Fibroblast of lung (primary cell): ENCODE measurements at regions not wholly inside any gene's neighbourhood (a gene's known extent, or its start where the extent isn't known, plus 50 kb on each side); places are given as distances from the start of the nearest gene placed in this dataset.

Experiments
- DNase-seq, 2 donors: peaks; one replicate each; pipeline versions ENCODE4 v3.0.0 to v3.0.0-alpha.2; 2010; ENCODE audit warnings: low read depth in 2 of 2
- H2AFZ ChIP-seq: 2 replicates; pipeline ENCODE4 v1.5.1; 2012; ENCODE audit warnings: low read length, control low read depth, inconsistent platforms
- H3K27ac ChIP-seq: 2 replicates; pipeline ENCODE4 v1.5.1; 2011; ENCODE audit warnings: low read length, control low read depth; ENCODE audit not compliant: insufficient read depth
- H3K27me3 ChIP-seq: 2 replicates; pipeline ENCODE4 v1.5.1; 2011; ENCODE audit warnings: mild to moderate bottlenecking, low read length; ENCODE audit not compliant: control insufficient read depth, insufficient read depth
- H3K36me3 ChIP-seq: 2 replicates; pipeline ENCODE4 v1.5.1; 2011; ENCODE audit warnings: low read length; ENCODE audit not compliant: control insufficient read depth, insufficient read depth
- H3K4me1 ChIP-seq: 2 replicates; pipeline ENCODE4 v1.5.1; 2011; ENCODE audit warnings: low read length; ENCODE audit not compliant: control insufficient read depth, insufficient read depth; ENCODE audit errors: extremely low read depth
- H3K4me2 ChIP-seq: 2 replicates; pipeline ENCODE4 v1.5.1; 2011; ENCODE audit warnings: low read length, control low read depth; ENCODE audit not compliant: insufficient read depth; ENCODE audit errors: extremely low read depth
- H3K4me3 ChIP-seq, 4 experiments: fragments of 200-600 bp in 1 of 4; sonication (generic) in 1 of 4; replicated peaks in 1 of 4; 2 replicates each; pipeline ENCODE4 v1.5.1; 2011 to 2016; ENCODE audit warnings: low read length in 4 of 4, low read depth in 3 of 4, mild to moderate bottlenecking in 3 of 4, control low read depth in 2 of 4, inconsistent platforms in 1 of 4, mixed read lengths in 1 of 4; ENCODE audit not compliant: insufficient read depth in 1 of 4; ENCODE audit errors: control extremely low read depth in 1 of 4
- H3K79me2 ChIP-seq: 2 replicates; pipeline ENCODE4 v1.5.1; 2012; ENCODE audit warnings: mild to moderate bottlenecking, low read length, inconsistent platforms; ENCODE audit not compliant: control insufficient read depth, insufficient read depth
- H3K9ac ChIP-seq: 2 replicates; pipeline ENCODE4 v1.5.1; 2011; ENCODE audit warnings: mild to moderate bottlenecking, low read length, control low read depth; ENCODE audit not compliant: insufficient read depth
- H3K9me3 ChIP-seq: 2 replicates; pipeline ENCODE4 v1.5.1; 2012; ENCODE audit warnings: low read depth, low read length; ENCODE audit not compliant: control insufficient read depth, insufficient read depth
- H4K20me1 ChIP-seq: 2 replicates; pipeline ENCODE4 v1.5.1; 2011; ENCODE audit warnings: low read length; ENCODE audit not compliant: control insufficient read depth, insufficient read depth; ENCODE audit errors: extremely low read depth
- CTCF ChIP-seq, 2 donors: IDR thresholded peaks in 1 of 2; conservative IDR thresholded peaks in 1 of 2; 1 replicate in 1 of 2; 2 replicates in 1 of 2; pipeline ENCODE4 v1.5.1; 2011 to 2012; ENCODE audit warnings: low read length in 2 of 2, control low read depth in 1 of 2, inconsistent platforms in 1 of 2, low read depth in 1 of 2, mild to moderate bottlenecking in 1 of 2
- EZH2 ChIP-seq: IDR thresholded peaks from 2 replicates; pipeline ENCODE4 v1.5.1; 2012; ENCODE audit warnings: low read length, control low read depth, mild to moderate bottlenecking; ENCODE audit errors: missing control alignments

GRCh38 chr22:22036588-22036987 lies 54.0 kb upstream of the TOP3B start:
- H3K4me3 ChIP-seq = no peak overlapping the region
- H3K4me1 ChIP-seq = peaks cover 5% of the 10 kb centered on the region
- no peak for DNase-seq
- no peak overlapping the region for H3K27ac ChIP-seq
- no peak for TF ChIP-seq CTCF (conservative IDR thresholded peaks at IDR 0.05 in 1 of 2, IDR thresholded peaks at IDR 0.05 in 1 of 2; ENCODE audit: low read depth in 1 of 2, low read length in 2 of 2)
- no peak for TF ChIP-seq EZH2
- no peaks in the 10 kb centered on the region for H3K36me3 ChIP-seq
- no peaks in the 10 kb centered on the region for H4K20me1 ChIP-seq
- H3K79me2 ChIP-seq = no peaks in the 10 kb centered on the region
- H3K9me3 ChIP-seq = no peaks in the 10 kb centered on the region
- H2AFZ ChIP-seq = no peak overlapping the region
- H3K9ac ChIP-seq = no peak overlapping the region
- H3K27me3 ChIP-seq = peaks cover 8% of the 10 kb centered on the region
- no peak overlapping the region for H3K4me2 ChIP-seq

GRCh38 chr22:22035771-22036314 lies 53.3 kb upstream of the TOP3B start:
- no peak overlapping the region for H3K4me3 ChIP-seq
- no peak overlapping the region for H3K27ac ChIP-seq
- H3K79me2 ChIP-seq = no peaks in the 10 kb centered on the region
- H3K4me1 ChIP-seq = peaks cover 5% of the 10 kb centered on the region
- H3K4me2 ChIP-seq = no peak overlapping the region
- TF ChIP-seq EZH2 (no peak), CTCF (conservative IDR thresholded peaks at IDR 0.05 in 1 of 2, IDR thresholded peaks at IDR 0.05 in 1 of 2; ENCODE audit: low read depth in 1 of 2, low read length in 2 of 2) (no peak)
- no peaks in the 10 kb centered on the region for H4K20me1 ChIP-seq
- no peaks in the 10 kb centered on the region for H3K9me3 ChIP-seq
- peaks cover 8% of the 10 kb centered on the region for H3K27me3 ChIP-seq
- no peak overlapping the region for H3K9ac ChIP-seq
- no peak overlapping the region for H2AFZ ChIP-seq
- H3K36me3 ChIP-seq = no peaks in the 10 kb centered on the region
- DNase-seq = no peak

GRCh38 chr22:22035203-22035602 lies 52.6 kb upstream of the TOP3B start:
- no peak for TF ChIP-seq CTCF (conservative IDR thresholded peaks at IDR 0.05 in 1 of 2, IDR thresholded peaks at IDR 0.05 in 1 of 2; ENCODE audit: low read depth in 1 of 2, low read length in 2 of 2)
- Histone ChIP-seq H3K27me3 (peaks cover 8% of the 10 kb centered on the region), H3K4me1 (peaks cover 5% of the 10 kb centered on the region), H2AFZ (no peak overlapping the region), H4K20me1 (no peaks in the 10 kb centered on the region), H3K4me2 (no peak overlapping the region), H3K79me2 (no peaks in the 10 kb centered on the region), H3K9ac (no peak overlapping the region), H3K27ac (no peak overlapping the region), H3K4me3 (no peak overlapping the region), H3K36me3 (no peaks in the 10 kb centered on the region), H3K9me3 (no peaks in the 10 kb centered on the region)
- no peak for DNase-seq
